ENCODE measurements at regions not wholly inside any gene's neighbourhood (a gene's known extent, or its start where the extent isn't known, plus 50 kb on each side); places are given as distances from the start of the nearest gene placed in this dataset.
"Not testable (repeated sequence)": the region's sequence is repeated elsewhere in the genome, so short reads cannot be mapped to it uniquely, and the experiment has no call there.

GRCh38 chr12:9329019-9329418 lies 120.8 kb upstream of the PZP start:
- no peaks in the 10 kb centered on the region for H3F3A ChIP-seq (ENCODE audit: insufficient read depth, low read length)
- H3K4me2 ChIP-seq (ENCODE audit: low read length) = no peak overlapping the region
- H3K9ac ChIP-seq (ENCODE audit: low read length) = no peak overlapping the region
- no peak overlapping the region for H3K27ac ChIP-seq (ENCODE audit: low read depth, low read length, poor library complexity, severe bottlenecking)
- H3K9me2 ChIP-seq (ENCODE audit: low read depth, low read length) = no peaks in the 10 kb centered on the region
- H3K79me2 ChIP-seq (ENCODE audit: insufficient read depth, low read length) = no peaks in the 10 kb centered on the region
- H3K27me3 ChIP-seq (ENCODE audit: insufficient read depth, low read length) = no peaks in the 10 kb centered on the region
- no peak for TF ChIP-seq EZH2 (IDR thresholded peaks at IDR 0.05; ENCODE audit: borderline replicate concordance, low read length)
- TF ChIP-seq, protein P1, sequence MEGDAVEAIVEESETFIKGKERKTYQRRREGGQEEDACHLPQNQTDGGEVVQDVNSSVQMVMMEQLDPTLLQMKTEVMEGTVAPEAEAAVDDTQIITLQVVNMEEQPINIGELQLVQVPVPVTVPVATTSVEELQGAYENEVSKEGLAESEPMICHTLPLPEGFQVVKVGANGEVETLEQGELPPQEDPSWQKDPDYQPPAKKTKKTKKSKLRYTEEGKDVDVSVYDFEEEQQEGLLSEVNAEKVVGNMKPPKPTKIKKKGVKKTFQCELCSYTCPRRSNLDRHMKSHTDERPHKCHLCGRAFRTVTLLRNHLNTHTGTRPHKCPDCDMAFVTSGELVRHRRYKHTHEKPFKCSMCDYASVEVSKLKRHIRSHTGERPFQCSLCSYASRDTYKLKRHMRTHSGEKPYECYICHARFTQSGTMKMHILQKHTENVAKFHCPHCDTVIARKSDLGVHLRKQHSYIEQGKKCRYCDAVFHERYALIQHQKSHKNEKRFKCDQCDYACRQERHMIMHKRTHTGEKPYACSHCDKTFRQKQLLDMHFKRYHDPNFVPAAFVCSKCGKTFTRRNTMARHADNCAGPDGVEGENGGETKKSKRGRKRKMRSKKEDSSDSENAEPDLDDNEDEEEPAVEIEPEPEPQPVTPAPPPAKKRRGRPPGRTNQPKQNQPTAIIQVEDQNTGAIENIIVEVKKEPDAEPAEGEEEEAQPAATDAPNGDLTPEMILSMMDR (IDR thresholded peaks at IDR 0.05; ENCODE audit: low read length) = no peak
- no peaks in the 10 kb centered on the region for H3K4me1 ChIP-seq (ENCODE audit: insufficient read depth, low read length, severe bottlenecking)
- no peak overlapping the region for H2AFZ ChIP-seq (ENCODE audit: low read length)
- no peaks in the 10 kb centered on the region for H4K20me1 ChIP-seq (ENCODE audit: insufficient read depth, low read length)
- no peaks in the 10 kb centered on the region for H3K36me3 ChIP-seq (ENCODE audit: insufficient read depth, low read length)
- H3K9me3 ChIP-seq (ENCODE audit: low read length) = no peaks in the 10 kb centered on the region
- no peak overlapping the region for H3K4me3 ChIP-seq (ENCODE audit: low read depth, low read length, poor library complexity, severe bottlenecking)

DNA sequence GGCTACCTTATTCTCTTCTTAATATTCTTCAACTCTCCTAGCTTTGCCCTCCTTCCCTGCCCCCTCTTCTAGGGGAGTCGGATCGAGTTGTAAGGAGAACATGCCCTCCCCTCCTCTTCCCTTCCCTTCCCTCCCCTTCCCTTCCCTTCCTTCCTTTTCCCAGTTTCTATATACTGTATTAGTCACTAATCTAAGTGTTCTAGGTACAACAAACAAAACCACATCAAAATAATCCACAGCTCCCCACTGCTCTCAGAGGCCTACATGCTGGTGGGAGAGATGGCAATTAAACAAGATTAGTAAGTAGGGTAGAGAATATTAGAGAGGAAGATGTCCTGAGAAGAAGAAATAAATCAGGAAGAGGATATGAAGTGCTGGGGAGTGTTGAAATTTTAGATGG lies 119.9 kb upstream of the PZP start:
- no peak for TF ChIP-seq EZH2 (IDR thresholded peaks at IDR 0.05; ENCODE audit: borderline replicate concordance, low read length)
- TF ChIP-seq, protein P1 (IDR thresholded peaks at IDR 0.05; ENCODE audit: low read length) = no peak
- Histone ChIP-seq H3F3A (ENCODE audit: insufficient read depth, low read length) (no peaks in the 10 kb centered on the region), H4K20me1 (ENCODE audit: insufficient read depth, low read length) (no peaks in the 10 kb centered on the region), H3K9me3 (ENCODE audit: low read length) (no peaks in the 10 kb centered on the region), H2AFZ (ENCODE audit: low read length) (no peak overlapping the region), H3K79me2 (ENCODE audit: insufficient read depth, low read length) (no peaks in the 10 kb centered on the region), H3K9me2 (ENCODE audit: low read depth, low read length) (no peaks in the 10 kb centered on the region), H3K4me2 (ENCODE audit: low read length) (no peak overlapping the region), H3K4me3 (ENCODE audit: low read depth, low read length, poor library complexity, severe bottlenecking) (no peak overlapping the region), H3K4me1 (ENCODE audit: insufficient read depth, low read length, severe bottlenecking) (no peaks in the 10 kb centered on the region), H3K36me3 (ENCODE audit: insufficient read depth, low read length) (no peaks in the 10 kb centered on the region), H3K27ac (ENCODE audit: low read depth, low read length, poor library complexity, severe bottlenecking) (no peak overlapping the region), H3K27me3 (ENCODE audit: insufficient read depth, low read length) (no peaks in the 10 kb centered on the region), H3K9ac (ENCODE audit: low read length) (no peak overlapping the region)

GRCh38 chr12:9327320-9327719 lies 119.1 kb upstream of the PZP start:
- Histone ChIP-seq H3K27ac (ENCODE audit: low read depth, low read length, poor library complexity, severe bottlenecking) (no peak overlapping the region), H3K9me3 (ENCODE audit: low read length) (no peaks in the 10 kb centered on the region), H3K36me3 (ENCODE audit: insufficient read depth, low read length) (no peaks in the 10 kb centered on the region), H4K20me1 (ENCODE audit: insufficient read depth, low read length) (no peaks in the 10 kb centered on the region), H3F3A (ENCODE audit: insufficient read depth, low read length) (no peaks in the 10 kb centered on the region), H3K79me2 (ENCODE audit: insufficient read depth, low read length) (no peaks in the 10 kb centered on the region), H3K9me2 (ENCODE audit: low read depth, low read length) (no peaks in the 10 kb centered on the region), H3K4me2 (ENCODE audit: low read length) (no peak overlapping the region), H3K9ac (ENCODE audit: low read length) (no peak overlapping the region), H3K27me3 (ENCODE audit: insufficient read depth, low read length) (no peaks in the 10 kb centered on the region), H3K4me1 (ENCODE audit: insufficient read depth, low read length, severe bottlenecking) (no peaks in the 10 kb centered on the region), H3K4me3 (ENCODE audit: low read depth, low read length, poor library complexity, severe bottlenecking) (no peak overlapping the region), H2AFZ (ENCODE audit: low read length) (no peak overlapping the region)
- TF ChIP-seq EZH2 (IDR thresholded peaks at IDR 0.05; ENCODE audit: borderline replicate concordance, low read length) = no peak

DNA sequence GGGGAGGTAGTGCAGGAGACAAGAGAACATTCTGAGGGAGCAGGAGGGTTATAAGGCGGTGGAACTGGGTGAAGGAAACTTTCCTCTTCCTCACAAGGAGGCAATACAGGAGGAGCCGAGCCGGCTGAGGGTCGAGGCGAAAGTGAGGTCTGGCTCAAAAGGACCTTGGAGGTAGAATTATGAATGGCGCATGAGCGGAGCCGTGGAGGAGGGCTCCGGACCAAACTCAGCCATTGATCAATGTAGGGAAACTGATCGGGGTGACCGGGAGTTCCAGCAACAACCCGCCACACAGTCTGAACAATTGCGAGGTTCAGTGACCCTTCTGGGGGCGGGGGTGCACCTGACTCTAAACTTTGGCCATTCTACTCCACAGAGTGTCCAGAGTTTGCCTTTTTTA lies 118.7 kb upstream of the PZP start:
- not testable (repeated sequence) for H4K20me1 ChIP-seq (ENCODE audit: insufficient read depth, low read length); H3K9ac ChIP-seq (ENCODE audit: low read length); H2AFZ ChIP-seq (ENCODE audit: low read length); H3K9me2 ChIP-seq (ENCODE audit: low read depth, low read length); H3K27ac ChIP-seq (ENCODE audit: low read depth, low read length, poor library complexity, severe bottlenecking); H3F3A ChIP-seq (ENCODE audit: insufficient read depth, low read length); H3K4me2 ChIP-seq (ENCODE audit: low read length); H3K4me3 ChIP-seq (ENCODE audit: low read depth, low read length, poor library complexity, severe bottlenecking); H3K9me3 ChIP-seq (ENCODE audit: low read length); H3K27me3 ChIP-seq (ENCODE audit: insufficient read depth, low read length); H3K36me3 ChIP-seq (ENCODE audit: insufficient read depth, low read length); H3K4me1 ChIP-seq (ENCODE audit: insufficient read depth, low read length, severe bottlenecking); H3K79me2 ChIP-seq (ENCODE audit: insufficient read depth, low read length)
